ENCODE measurements at regions not wholly inside any gene's neighbourhood (a gene's known extent, or its start where the extent isn't known, plus 50 kb on each side); places are given as distances from the start of the nearest gene placed in this dataset.

DNA sequence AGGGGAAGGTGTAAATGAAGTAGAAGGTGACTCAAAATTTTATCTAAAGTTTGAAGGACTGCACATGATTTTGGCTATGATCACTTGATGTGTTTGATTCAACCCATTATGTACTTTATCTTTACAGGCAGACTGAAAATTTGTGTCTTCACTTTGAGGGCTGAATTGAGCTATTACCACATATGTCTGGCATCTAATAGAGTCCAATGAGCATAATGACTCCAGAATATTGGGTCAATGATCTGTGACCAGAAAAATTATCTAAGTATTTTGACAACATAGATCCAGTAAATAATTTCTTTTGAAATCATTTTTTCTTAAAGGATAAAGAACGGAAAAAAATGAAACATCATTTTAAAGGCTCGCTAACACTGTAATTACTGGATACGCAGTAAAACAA lies 2810.0 kb downstream of the PCDH9 start:
- TF ChIP-seq, protein P1, sequence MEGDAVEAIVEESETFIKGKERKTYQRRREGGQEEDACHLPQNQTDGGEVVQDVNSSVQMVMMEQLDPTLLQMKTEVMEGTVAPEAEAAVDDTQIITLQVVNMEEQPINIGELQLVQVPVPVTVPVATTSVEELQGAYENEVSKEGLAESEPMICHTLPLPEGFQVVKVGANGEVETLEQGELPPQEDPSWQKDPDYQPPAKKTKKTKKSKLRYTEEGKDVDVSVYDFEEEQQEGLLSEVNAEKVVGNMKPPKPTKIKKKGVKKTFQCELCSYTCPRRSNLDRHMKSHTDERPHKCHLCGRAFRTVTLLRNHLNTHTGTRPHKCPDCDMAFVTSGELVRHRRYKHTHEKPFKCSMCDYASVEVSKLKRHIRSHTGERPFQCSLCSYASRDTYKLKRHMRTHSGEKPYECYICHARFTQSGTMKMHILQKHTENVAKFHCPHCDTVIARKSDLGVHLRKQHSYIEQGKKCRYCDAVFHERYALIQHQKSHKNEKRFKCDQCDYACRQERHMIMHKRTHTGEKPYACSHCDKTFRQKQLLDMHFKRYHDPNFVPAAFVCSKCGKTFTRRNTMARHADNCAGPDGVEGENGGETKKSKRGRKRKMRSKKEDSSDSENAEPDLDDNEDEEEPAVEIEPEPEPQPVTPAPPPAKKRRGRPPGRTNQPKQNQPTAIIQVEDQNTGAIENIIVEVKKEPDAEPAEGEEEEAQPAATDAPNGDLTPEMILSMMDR (IDR thresholded peaks at IDR 0.05; ENCODE audit: low read length), result no peak
- TF ChIP-seq EZH2 (optimal IDR thresholded peaks at IDR 0.05; ENCODE audit: low read depth, low read length), result no peak
- TF ChIP-seq EZH2phosphoT487 (IDR thresholded peaks at IDR 0.05; ENCODE audit: low read length), result no peak
- Histone ChIP-seq H3K4me2 (ENCODE audit: low read depth, low read length) (no peak overlapping the region), H3K4me1 (ENCODE audit: low read length) (no peaks in the 10 kb centered on the region), H3K9ac (ENCODE audit: low read length) (no peak overlapping the region), H3K9me2 (replicated peaks; ENCODE audit: insufficient read depth, low read length) (no peaks in the 10 kb centered on the region), H2AFZ (ENCODE audit: low read length) (no peak overlapping the region), H4K20me1 (ENCODE audit: insufficient read depth, low read length) (no peaks in the 10 kb centered on the region), H3K79me2 (ENCODE audit: low read length) (no peaks in the 10 kb centered on the region), H3F3A (ENCODE audit: insufficient read depth, low read length) (no peaks in the 10 kb centered on the region), H3K4me3 (ENCODE audit: low read length) (no peak overlapping the region), H3K27ac (ENCODE audit: low read length) (no peak overlapping the region), H3K27me3 (replicated peaks; ENCODE audit: insufficient read depth, low read length) (no peaks in the 10 kb centered on the region), H3K36me3 (replicated peaks; ENCODE audit: insufficient read depth, low read length) (no peaks in the 10 kb centered on the region), H3K9me3 (replicated peaks; ENCODE audit: insufficient read depth, low read length) (no peaks in the 10 kb centered on the region)
- DNase-seq, result no peak

DNA sequence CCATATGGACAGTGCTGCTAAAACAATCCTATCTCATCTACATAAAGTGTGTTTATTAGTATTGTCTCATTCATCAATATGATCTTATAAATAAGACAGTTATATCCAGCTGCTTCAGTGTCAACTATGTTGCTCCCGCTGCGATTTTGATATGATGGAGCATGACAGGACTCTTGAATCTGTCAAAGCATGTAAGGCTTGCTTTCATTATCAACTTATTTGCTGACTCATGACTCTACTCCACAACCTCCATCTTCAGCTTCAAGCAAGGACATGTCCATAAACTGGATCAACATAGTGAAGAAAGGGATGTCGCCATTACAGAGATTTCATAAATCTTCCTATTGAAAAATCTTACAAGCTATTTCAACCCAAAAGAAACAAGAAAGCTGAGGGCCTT lies 2812.6 kb downstream of the PCDH9 start:
- H3K36me3 ChIP-seq (replicated peaks; ENCODE audit: insufficient read depth, low read length), result no peaks in the 10 kb centered on the region
- no peaks in the 10 kb centered on the region for H3K79me2 ChIP-seq (ENCODE audit: low read length)
- H3K9me2 ChIP-seq (replicated peaks; ENCODE audit: insufficient read depth, low read length), result no peaks in the 10 kb centered on the region
- H3F3A ChIP-seq (ENCODE audit: insufficient read depth, low read length), result no peaks in the 10 kb centered on the region
- no peak overlapping the region for H3K4me3 ChIP-seq (ENCODE audit: low read length)
- no peaks in the 10 kb centered on the region for H4K20me1 ChIP-seq (ENCODE audit: insufficient read depth, low read length)
- no peaks in the 10 kb centered on the region for H3K9me3 ChIP-seq (replicated peaks; ENCODE audit: insufficient read depth, low read length)
- H3K27me3 ChIP-seq (replicated peaks; ENCODE audit: insufficient read depth, low read length), result no peaks in the 10 kb centered on the region
- H3K4me1 ChIP-seq (ENCODE audit: low read length), result no peaks in the 10 kb centered on the region
- no peak overlapping the region for H2AFZ ChIP-seq (ENCODE audit: low read length)
- H3K27ac ChIP-seq (ENCODE audit: low read length), result no peak overlapping the region
- DNase-seq, result no peak
- TF ChIP-seq, protein P1 (IDR thresholded peaks at IDR 0.05; ENCODE audit: low read length), result no peak
- TF ChIP-seq EZH2 (optimal IDR thresholded peaks at IDR 0.05; ENCODE audit: low read depth, low read length), result no peak
- no peak for TF ChIP-seq EZH2phosphoT487 (IDR thresholded peaks at IDR 0.05; ENCODE audit: low read length)
- H3K9ac ChIP-seq (ENCODE audit: low read length), result no peak overlapping the region
- no peak overlapping the region for H3K4me2 ChIP-seq (ENCODE audit: low read depth, low read length)

DNA sequence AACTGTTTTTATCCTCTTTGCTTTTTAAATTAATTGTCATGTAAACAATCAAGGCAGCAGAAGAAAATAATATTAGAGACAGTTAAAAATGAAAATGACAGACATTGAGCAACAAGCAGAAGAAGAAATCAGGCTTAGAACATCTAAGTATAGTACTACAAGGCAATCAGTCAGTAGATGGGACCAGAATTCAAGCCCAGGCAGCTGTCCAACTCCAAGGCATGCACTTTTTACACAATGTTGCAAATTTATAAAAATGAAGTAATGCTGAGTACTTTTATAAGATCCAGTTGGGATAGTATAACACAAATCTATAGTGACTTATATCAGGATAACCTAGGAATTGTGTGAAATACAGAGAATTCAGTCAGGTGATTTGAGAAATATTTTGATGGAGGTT lies 2815.8 kb downstream of the PCDH9 start:
- H3K27ac ChIP-seq (ENCODE audit: low read length), result no peak overlapping the region
- no peak for DNase-seq
- TF ChIP-seq, protein P1 (IDR thresholded peaks at IDR 0.05; ENCODE audit: low read length), result no peak
- TF ChIP-seq EZH2 (optimal IDR thresholded peaks at IDR 0.05; ENCODE audit: low read depth, low read length), result no peak
- no peak for TF ChIP-seq EZH2phosphoT487 (IDR thresholded peaks at IDR 0.05; ENCODE audit: low read length)
- no peaks in the 10 kb centered on the region for H3K36me3 ChIP-seq (replicated peaks; ENCODE audit: insufficient read depth, low read length)
- H3K9me2 ChIP-seq (replicated peaks; ENCODE audit: insufficient read depth, low read length), result no peaks in the 10 kb centered on the region
- H3K27me3 ChIP-seq (replicated peaks; ENCODE audit: insufficient read depth, low read length), result no peaks in the 10 kb centered on the region
- no peaks in the 10 kb centered on the region for H3K4me1 ChIP-seq (ENCODE audit: low read length)
- no peak overlapping the region for H3K4me3 ChIP-seq (ENCODE audit: low read length)
- H3F3A ChIP-seq (ENCODE audit: insufficient read depth, low read length), result no peaks in the 10 kb centered on the region
- H3K9ac ChIP-seq (ENCODE audit: low read length), result no peak overlapping the region
- no peaks in the 10 kb centered on the region for H3K9me3 ChIP-seq (replicated peaks; ENCODE audit: insufficient read depth, low read length)
- H2AFZ ChIP-seq (ENCODE audit: low read length), result no peak overlapping the region
- H4K20me1 ChIP-seq (ENCODE audit: insufficient read depth, low read length), result no peaks in the 10 kb centered on the region
- no peaks in the 10 kb centered on the region for H3K79me2 ChIP-seq (ENCODE audit: low read length)
- H3K4me2 ChIP-seq (ENCODE audit: low read depth, low read length), result no peak overlapping the region

Measured in MM.1S (cell line).